ENCODE measurements at regions not wholly inside any gene's neighbourhood (a gene's known extent, or its start where the extent isn't known, plus 50 kb on each side); places are given as distances from the start of the nearest gene placed in this dataset.

DNA sequence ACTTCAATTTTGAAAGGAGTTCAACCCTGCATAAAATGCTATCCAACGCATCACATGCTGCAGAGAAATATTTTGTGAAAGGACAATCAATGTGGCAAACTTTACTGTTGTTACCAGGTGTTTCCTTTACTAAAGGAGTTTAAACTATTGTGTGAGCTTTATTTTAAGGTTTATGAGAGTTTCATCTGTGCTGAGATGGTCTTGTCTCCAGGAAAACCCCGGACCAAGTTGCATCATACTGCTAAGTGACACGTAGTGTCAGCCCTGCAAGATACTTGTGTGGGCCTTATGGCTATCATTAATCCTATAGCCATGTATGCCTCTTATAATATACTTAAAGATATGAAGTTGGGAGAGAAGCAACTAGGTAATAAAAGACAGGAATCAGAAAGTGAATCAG is 94.5 kb upstream of the EPHA6 start:
- TF ChIP-seq PPARA (CRISPR knock-in tag; IDR thresholded peaks at IDR 0.05; ENCODE audit: borderline replicate concordance) = no peak
- TF ChIP-seq SNAI2 (CRISPR knock-in tag; IDR thresholded peaks at IDR 0.05) = no peak
- TF ChIP-seq RARB (CRISPR knock-in tag; IDR thresholded peaks at IDR 0.05) = no peak
- no peak for TF ChIP-seq ZNF70 (CRISPR knock-in tag; IDR thresholded peaks at IDR 0.05)
- no peak for TF ChIP-seq BACH2 (CRISPR knock-in tag; IDR thresholded peaks at IDR 0.05; ENCODE audit: borderline replicate concordance)
- TF ChIP-seq, protein P1, sequence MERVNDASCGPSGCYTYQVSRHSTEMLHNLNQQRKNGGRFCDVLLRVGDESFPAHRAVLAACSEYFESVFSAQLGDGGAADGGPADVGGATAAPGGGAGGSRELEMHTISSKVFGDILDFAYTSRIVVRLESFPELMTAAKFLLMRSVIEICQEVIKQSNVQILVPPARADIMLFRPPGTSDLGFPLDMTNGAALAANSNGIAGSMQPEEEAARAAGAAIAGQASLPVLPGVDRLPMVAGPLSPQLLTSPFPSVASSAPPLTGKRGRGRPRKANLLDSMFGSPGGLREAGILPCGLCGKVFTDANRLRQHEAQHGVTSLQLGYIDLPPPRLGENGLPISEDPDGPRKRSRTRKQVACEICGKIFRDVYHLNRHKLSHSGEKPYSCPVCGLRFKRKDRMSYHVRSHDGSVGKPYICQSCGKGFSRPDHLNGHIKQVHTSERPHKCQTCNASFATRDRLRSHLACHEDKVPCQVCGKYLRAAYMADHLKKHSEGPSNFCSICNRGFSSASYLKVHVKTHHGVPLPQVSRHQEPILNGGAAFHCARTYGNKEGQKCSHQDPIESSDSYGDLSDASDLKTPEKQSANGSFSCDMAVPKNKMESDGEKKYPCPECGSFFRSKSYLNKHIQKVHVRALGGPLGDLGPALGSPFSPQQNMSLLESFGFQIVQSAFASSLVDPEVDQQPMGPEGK (CRISPR knock-in tag; IDR thresholded peaks at IDR 0.05; ENCODE audit: borderline replicate concordance) = no peak
- TF ChIP-seq ZFP30 (CRISPR knock-in tag; IDR thresholded peaks at IDR 0.05) = no peak
- no peak for TF ChIP-seq ARNTL (CRISPR knock-in tag; IDR thresholded peaks at IDR 0.05; ENCODE audit: borderline replicate concordance, low read depth)
- no peak for TF ChIP-seq ESRRG (CRISPR knock-in tag; IDR thresholded peaks at IDR 0.05)
- TF ChIP-seq ZFP3 (CRISPR knock-in tag; IDR thresholded peaks at IDR 0.05) = no peak
- TF ChIP-seq POU6F1 (CRISPR knock-in tag; IDR thresholded peaks at IDR 0.05; ENCODE audit: borderline replicate concordance, low read depth) = no peak
- TF ChIP-seq ISL1 (CRISPR knock-in tag; IDR thresholded peaks at IDR 0.05) = no peak
- TF ChIP-seq GLIS3 (CRISPR knock-in tag; IDR thresholded peaks at IDR 0.05) = no peak
